HG03196 (cell line): ENCODE measurements at regions not wholly inside any gene's neighbourhood (a gene's known extent, or its start where the extent isn't known, plus 50 kb on each side); places are given as distances from the start of the nearest gene placed in this dataset.
"Not testable (repeated sequence)": the region's sequence is repeated elsewhere in the genome, so short reads cannot be mapped to it uniquely, and the experiment has no call there.

Experiments used
- ATAC-seq: cut with Tn5 transposase; IDR thresholded peaks from one replicate; pipeline ENCODE4 v1.9.1; 2021; ENCODE audit not compliant: unreplicated experiment

GRCh38 chr9:107839371-107839770 is 349.8 kb upstream of the KLF4 start:
- no peak for ATAC-seq

GRCh38 chr9:107838766-107839165 is 349.2 kb upstream of the KLF4 start:
- ATAC-seq: no peak

- ATAC-seq: no peak
Observed at GRCh38 chr9:107836300-107836699, 346.7 kb upstream of the KLF4 start.

GRCh38 chr9:107833295-107833694 is 343.7 kb upstream of the KLF4 start:
- no peak for ATAC-seq

GRCh38 chr9:107832871-107833270 is 343.3 kb upstream of the KLF4 start:
- ATAC-seq: no peak

GRCh38 chr9:107830479-107830878 is 340.9 kb upstream of the KLF4 start:
- no peak for ATAC-seq

GRCh38 chr9:107827884-107828283 is 338.3 kb upstream of the KLF4 start:
- ATAC-seq: no peak

- peak; percentile 64 for ATAC-seq
Observed at GRCh38 chr9:107827304-107827703, 337.7 kb upstream of the KLF4 start.

- ATAC-seq: not testable (repeated sequence)
Observed at GRCh38 chr9:107826688-107826983, 337.1 kb upstream of the KLF4 start.

- ATAC-seq: no peak
Observed at GRCh38 chr9:107824556-107824955, 335.0 kb upstream of the KLF4 start.

GRCh38 chr9:107819772-107820565 is 330.4 kb upstream of the KLF4 start:
- ATAC-seq: no peak

- not testable (repeated sequence) for ATAC-seq
Observed at GRCh38 chr9:107818503-107818829, 328.9 kb upstream of the KLF4 start.

- ATAC-seq: not testable (repeated sequence)
Observed at GRCh38 chr9:107817595-107818502, 328.3 kb upstream of the KLF4 start.

- no peak for ATAC-seq
Observed at GRCh38 chr9:107816561-107817021, 327.0 kb upstream of the KLF4 start.

- no peak for ATAC-seq
Observed at GRCh38 chr9:107815782-107816560, 326.4 kb upstream of the KLF4 start.

GRCh38 chr9:107813287-107813686 is 323.7 kb upstream of the KLF4 start:
- ATAC-seq: no peak

- no peak for ATAC-seq
Observed at GRCh38 chr9:107810461-107810961, 320.9 kb upstream of the KLF4 start.

GRCh38 chr9:107809871-107810460 is 320.4 kb upstream of the KLF4 start:
- ATAC-seq: no peak

- no peak for ATAC-seq
Observed at GRCh38 chr9:107807183-107807582, 317.6 kb upstream of the KLF4 start.

GRCh38 chr9:107805201-107805600 is 315.6 kb upstream of the KLF4 start:
- no peak for ATAC-seq

- ATAC-seq: no peak
Observed at GRCh38 chr9:107794259-107794658, 304.7 kb upstream of the KLF4 start.
